Activated naive CD4-positive, alpha-beta T cell treated with anti-CD3 and anti-CD28 coated beads, Interleukin-2, amount 50 U/mL, for 24 hours (primary cell): ENCODE measurements at regions not wholly inside any gene's neighbourhood (a gene's known extent, or its start where the extent isn't known, plus 50 kb on each side); places are given as distances from the start of the nearest gene placed in this dataset.

Experiments
- H3K27ac Mint-ChIP-seq: one replicate; pipeline ENCODE4 v1.8.0; 2021; ENCODE audit warnings: mild to moderate bottlenecking, mixed read lengths
- H3K27me3 Mint-ChIP-seq: one replicate; pipeline ENCODE4 v1.8.0; 2021; ENCODE audit warnings: mixed read lengths
- H3K36me3 Mint-ChIP-seq: one replicate; pipeline ENCODE4 v1.8.0; 2021; ENCODE audit warnings: mixed read lengths
- H3K4me1 Mint-ChIP-seq: one replicate; pipeline ENCODE4 v1.8.0; 2021; ENCODE audit warnings: mixed read lengths
- H3K4me3 Mint-ChIP-seq: one replicate; pipeline ENCODE4 v1.8.0; 2021; ENCODE audit warnings: mild to moderate bottlenecking, mixed read lengths
- H3K9me3 Mint-ChIP-seq: one replicate; pipeline ENCODE4 v1.8.0; 2021; ENCODE audit warnings: mixed read lengths

DNA sequence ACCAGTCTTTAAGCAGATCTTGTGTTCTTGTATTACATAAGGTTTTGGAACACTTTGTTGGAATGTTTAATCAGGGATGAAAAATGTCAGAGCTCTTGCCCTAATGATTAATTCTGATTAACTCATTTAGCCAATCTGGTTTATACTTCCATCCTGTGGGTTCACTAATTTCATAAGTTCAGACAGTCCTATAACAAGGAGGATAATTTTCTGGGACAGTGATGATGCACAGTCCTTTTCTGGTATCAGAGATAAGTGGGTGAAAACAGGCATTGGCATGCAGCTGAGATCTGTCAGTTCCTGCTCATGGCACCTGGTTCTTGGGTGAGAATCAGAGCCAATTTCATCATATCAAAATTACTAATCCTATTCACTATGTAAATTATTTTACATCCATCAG, 125.0 kb upstream of the LAMA2 start:
- Mint-ChIP-seq H3K4me3 (no peak overlapping the region), H3K27ac (no peak overlapping the region), H3K36me3 (no peaks in the 10 kb centered on the region), H3K27me3 (peaks cover 7% of the 10 kb centered on the region), H3K9me3 (no peaks in the 10 kb centered on the region), H3K4me1 (no peaks in the 10 kb centered on the region)

DNA sequence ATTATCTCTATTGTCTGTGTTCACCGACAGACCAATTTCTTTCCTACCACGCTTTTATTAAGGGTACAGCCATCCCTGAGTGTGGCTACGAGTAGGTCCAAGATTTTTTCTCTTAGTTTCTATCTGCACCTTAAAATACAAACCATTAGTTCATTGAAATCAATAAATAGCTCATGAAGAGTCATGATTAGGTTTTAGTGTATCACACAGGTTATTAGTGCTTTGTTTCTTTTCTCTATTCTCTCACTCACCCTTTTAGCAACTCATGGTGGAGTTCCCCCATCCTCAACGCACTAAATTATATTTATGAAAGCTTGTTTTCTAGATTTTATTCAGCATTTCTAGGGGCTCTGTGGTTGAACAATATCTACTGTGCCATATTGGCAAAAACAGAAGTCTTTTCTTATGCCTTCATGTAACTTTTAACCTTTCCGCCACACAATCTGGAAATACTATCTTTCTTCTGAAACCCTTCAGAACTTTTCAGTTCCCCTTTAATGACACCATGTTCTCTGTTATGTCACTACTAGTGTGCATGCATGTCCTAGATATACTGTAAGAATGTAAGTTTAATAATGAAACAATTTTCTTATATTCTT, 128.2 kb upstream of the LAMA2 start:
- Mint-ChIP-seq H3K27ac (no peak overlapping the region), H3K9me3 (no peaks in the 10 kb centered on the region), H3K4me3 (no peak overlapping the region), H3K36me3 (no peaks in the 10 kb centered on the region), H3K27me3 (peaks cover 4% of the 10 kb centered on the region), H3K4me1 (no peaks in the 10 kb centered on the region)

DNA sequence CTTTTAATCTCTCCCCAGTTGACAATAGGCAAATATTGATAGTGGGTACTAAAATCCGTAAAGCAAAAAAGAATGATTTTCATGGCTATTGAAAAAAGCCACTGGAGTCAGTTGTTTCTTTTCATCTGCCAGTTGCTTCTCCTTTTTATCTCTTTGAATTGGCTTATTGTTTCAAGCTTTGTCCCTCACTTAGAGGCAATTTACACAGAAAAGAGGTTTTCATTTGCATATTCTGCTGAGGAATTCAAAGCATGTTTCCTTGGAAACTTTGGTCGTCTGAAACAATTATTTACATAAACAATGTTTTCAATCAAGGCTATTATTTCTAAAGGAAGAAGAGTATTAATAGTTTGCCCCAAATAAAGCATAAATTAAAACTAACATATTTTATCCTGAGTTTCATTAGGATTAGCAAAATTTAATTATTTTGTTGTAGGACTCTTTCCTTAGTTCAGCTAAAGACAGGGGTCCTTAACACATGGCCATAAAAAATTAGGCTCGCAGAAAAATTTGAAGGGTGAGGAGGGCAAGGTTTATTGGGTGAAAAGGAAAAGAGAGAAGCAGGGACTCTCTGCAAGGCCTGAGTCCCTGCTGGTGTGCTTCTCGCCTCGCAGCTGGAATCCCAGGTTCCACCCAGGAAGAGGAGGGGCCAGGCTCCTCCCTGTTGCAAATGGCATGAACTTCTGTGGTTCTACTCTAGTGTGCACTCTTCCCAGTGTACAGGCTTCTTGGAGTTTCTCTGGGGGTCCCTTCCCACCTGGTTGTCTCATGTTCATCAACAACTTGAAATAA, 138.8 kb upstream of the LAMA2 start:
- Mint-ChIP-seq H3K27ac (no peak overlapping the region), H3K4me3 (no peak overlapping the region), H3K27me3 (peaks cover 4% of the 10 kb centered on the region), H3K9me3 (no peaks in the 10 kb centered on the region), H3K36me3 (no peaks in the 10 kb centered on the region), H3K4me1 (no peaks in the 10 kb centered on the region)

DNA sequence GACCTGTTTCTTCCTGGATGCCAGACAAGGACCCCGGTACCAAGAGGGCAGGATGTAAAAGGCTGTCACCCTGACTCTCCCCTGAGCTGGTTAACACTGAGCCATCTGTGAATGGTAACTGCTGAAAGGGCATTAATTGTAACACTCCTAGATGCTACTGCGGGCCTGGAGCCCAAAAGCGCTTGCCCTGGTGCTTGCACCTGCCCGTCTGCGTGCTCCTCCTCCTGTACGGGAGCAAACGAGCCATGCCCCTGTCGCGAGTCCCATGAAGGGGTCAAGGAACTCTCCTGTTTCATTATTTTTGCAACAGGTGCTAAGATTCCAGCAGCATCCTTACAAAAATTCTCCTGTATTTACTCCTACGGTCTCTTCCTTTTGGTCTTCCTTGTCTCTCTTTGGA, 140.0 kb upstream of the LAMA2 start:
- H3K27ac Mint-ChIP-seq = no peak overlapping the region
- no peaks in the 10 kb centered on the region for H3K9me3 Mint-ChIP-seq
- no peaks in the 10 kb centered on the region for H3K4me1 Mint-ChIP-seq
- H3K4me3 Mint-ChIP-seq = no peak overlapping the region
- no peaks in the 10 kb centered on the region for H3K36me3 Mint-ChIP-seq
- peaks cover 3% of the 10 kb centered on the region for H3K27me3 Mint-ChIP-seq

DNA sequence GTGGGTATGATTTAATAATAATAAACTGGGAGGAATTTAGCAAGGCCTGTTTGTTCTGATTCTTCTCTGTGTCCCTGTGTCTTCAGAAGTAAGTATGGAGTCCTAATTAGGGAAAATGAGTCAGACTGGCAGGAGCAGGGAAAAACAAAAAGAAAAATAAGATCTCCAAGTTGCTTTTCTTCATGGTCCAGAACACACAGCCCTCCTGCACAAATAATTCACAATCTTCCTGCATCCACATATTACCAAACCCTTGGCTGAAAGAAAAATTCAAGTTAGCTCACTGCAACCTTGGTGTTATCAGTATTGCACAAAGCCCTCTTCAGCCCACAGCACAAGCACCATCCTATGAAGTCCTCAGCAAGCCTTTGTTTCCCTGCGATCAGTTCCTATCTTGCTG, 142.0 kb upstream of the LAMA2 start:
- Mint-ChIP-seq H3K36me3 (no peaks in the 10 kb centered on the region), H3K27ac (no peak overlapping the region), H3K9me3 (no peaks in the 10 kb centered on the region), H3K4me1 (no peaks in the 10 kb centered on the region), H3K4me3 (no peak overlapping the region), H3K27me3 (no peaks in the 10 kb centered on the region)

DNA sequence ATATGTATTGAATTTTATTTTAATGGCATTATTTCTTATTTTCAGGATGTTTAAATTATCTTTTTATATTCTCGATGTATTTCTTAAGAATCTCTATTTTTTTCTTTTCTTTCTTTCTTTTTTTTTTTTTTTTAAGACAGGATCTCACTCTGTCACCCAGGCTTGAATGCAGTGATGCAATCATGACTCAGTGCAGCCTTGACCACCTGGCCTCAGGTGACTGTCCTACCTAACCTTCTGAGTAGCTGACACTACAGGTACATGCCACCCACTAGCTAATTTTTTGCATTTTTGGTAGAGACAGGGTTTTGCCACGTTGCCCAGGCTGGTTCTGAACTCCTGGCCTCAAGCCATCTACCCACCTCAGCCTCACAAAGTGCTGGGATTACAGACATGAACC, 143.8 kb upstream of the LAMA2 start:
- Mint-ChIP-seq H3K4me3 (no peak overlapping the region), H3K9me3 (no peaks in the 10 kb centered on the region), H3K4me1 (no peaks in the 10 kb centered on the region), H3K36me3 (no peaks in the 10 kb centered on the region), H3K27ac (no peak overlapping the region), H3K27me3 (peaks cover 2% of the 10 kb centered on the region)

DNA sequence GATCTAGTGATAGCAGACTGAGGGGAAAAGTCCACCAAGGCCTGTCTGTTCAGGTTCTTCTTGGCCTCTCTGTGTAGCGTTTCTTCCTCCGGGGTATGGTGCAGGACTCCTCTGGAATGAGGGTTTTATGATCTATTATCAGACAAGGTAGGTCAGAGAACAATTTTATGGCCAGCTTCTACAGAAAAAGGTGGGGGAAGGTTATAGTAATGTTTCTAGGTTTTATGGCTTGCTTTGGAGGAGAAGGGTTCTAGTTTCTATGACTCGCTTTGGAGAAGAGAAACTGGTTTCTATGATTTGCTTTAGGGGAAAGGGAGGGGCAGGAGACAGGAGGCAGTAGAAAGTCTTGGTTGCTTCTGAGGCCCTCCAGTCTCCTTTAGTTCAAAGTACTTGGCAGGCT, 144.8 kb upstream of the LAMA2 start:
- no peak overlapping the region for H3K4me3 Mint-ChIP-seq
- no peaks in the 10 kb centered on the region for H3K36me3 Mint-ChIP-seq
- H3K27me3 Mint-ChIP-seq = peaks cover 2% of the 10 kb centered on the region
- no peaks in the 10 kb centered on the region for H3K4me1 Mint-ChIP-seq
- H3K27ac Mint-ChIP-seq = no peak overlapping the region
- H3K9me3 Mint-ChIP-seq = no peaks in the 10 kb centered on the region

DNA sequence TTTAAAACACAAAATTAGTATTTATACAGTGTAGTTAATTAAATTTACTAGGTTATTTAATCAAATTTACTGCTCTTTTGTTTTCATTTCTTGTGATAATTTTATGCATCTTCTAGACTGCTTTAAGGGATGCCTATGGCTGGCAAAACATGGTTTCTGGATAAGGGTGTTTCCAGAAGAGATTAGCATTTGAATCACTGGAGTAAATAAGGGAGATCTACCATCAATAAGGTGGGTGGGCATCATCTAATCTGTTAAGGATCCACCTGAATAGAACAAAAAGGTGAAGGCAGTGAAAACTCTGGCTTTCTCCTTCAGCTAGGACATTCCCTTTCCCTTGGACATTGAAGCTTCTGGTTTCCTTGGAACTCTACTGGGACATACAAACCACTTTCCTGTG, 146.2 kb upstream of the LAMA2 start:
- H3K36me3 Mint-ChIP-seq = no peaks in the 10 kb centered on the region
- H3K27ac Mint-ChIP-seq = no peak overlapping the region
- H3K4me1 Mint-ChIP-seq = no peaks in the 10 kb centered on the region
- H3K4me3 Mint-ChIP-seq = no peak overlapping the region
- H3K27me3 Mint-ChIP-seq = peaks cover 4% of the 10 kb centered on the region
- no peaks in the 10 kb centered on the region for H3K9me3 Mint-ChIP-seq

DNA sequence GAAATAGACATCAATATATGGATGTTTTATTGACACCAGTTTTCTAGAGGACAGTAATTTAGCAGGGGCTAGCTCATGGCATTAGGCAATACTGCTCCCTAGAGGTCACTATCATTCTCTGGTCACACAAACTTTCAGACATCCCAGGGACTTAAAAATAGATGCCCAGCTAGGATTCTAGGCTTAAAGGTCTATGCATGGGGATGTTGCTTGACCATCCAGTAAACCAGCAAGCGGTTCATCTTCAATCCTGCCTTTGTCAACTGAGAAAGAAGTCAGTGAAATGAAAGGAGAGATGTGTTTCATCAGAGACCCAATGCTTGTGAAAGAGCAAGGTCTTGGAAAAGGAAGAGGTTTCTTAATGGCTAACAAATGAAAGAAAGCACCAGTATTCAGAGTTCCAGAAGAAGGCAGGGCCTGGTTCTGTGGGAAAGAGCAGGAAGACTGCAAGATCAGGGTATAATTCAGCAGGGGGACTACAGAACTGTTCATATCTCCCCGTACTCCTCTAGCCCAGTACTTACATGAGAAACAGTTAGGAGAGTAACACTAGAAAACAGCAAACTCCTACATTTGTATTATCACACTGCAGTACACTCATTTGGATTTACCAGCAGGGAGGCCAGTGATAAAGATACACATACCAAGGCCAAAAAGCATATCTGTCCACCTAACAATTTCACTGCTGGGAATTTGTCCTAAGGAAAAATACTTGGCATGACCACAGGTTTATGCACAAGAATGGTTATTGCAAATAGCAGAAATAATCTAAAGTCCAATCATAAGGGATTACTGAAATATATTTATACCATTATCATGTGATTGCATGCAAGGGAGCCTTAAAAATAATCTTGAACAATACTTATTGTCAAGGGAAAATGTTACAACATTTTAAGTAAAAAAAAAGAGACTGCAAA, 151.4 kb upstream of the LAMA2 start:
- Mint-ChIP-seq H3K36me3 (no peaks in the 10 kb centered on the region), H3K4me1 (no peaks in the 10 kb centered on the region), H3K9me3 (no peaks in the 10 kb centered on the region), H3K27me3 (peaks cover 14% of the 10 kb centered on the region), H3K27ac (no peak overlapping the region), H3K4me3 (no peak overlapping the region)

DNA sequence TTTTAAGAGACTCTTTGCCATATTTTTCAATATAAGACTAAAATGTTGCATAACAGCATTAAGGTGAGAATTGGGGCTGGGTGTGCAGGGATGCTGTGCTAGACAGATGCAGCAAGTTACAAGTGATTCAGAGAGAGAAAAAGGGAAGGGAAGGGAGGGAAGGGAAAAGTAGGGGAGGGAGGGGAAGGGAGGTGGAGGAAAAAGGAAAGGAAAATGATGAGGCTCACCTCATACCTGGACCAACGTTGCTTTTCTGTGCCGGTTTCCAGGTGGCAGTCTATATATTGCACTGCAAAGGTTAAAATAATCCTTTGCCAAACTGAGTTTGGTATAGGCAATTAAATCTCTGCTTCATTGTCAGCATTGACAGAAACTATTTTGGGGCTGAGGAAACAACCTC, 155.4 kb upstream of the LAMA2 start:
- H3K36me3 Mint-ChIP-seq = no peaks in the 10 kb centered on the region
- peaks cover 4% of the 10 kb centered on the region for H3K4me1 Mint-ChIP-seq
- H3K9me3 Mint-ChIP-seq = no peaks in the 10 kb centered on the region
- no peak overlapping the region for H3K4me3 Mint-ChIP-seq
- H3K27ac Mint-ChIP-seq = no peak overlapping the region
- peaks cover 24% of the 10 kb centered on the region for H3K27me3 Mint-ChIP-seq

DNA sequence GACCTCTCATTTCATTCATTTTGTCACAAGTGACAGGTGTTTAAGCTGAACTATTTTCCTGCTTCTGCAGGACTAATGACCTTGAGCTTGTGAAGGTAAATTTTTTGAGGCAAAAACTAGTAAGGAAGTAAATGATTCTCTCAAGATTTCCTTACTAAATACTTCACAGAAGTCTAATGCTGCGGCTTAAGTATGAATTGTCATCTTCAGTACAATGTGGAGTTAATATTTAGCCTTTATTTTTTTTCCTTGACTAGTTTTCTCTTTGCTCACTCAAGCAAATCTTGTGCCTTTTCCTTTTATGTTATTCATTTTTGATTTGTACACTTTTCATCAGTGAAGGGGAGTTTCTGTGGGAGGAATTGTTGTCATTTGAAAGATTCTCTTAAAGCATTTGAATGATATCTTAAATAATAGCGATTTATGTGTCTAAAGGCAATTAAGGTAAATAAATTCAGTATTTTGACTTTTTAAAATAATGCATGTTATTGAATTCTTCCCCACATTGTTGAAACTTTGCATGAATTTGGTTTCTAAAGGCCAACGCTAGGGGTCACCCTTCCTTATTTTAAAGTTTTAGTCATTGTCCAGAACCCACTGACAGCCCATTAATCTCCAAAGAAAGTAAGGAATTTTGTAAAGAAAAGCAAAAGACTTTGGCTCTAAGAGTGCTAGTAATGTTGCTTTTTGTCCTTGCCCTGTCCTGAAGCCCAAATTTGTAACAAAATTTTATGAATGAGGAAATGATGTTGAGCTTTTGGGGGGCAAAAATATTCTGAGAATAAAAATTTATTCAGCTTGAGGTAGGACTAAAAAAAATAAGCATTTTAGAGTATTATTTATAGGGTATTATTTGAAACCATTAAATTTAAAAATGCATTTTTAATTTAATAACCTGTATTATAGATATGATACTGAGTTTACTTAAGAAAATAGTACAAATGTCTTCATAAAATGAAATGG, 157.4 kb upstream of the LAMA2 start:
- no peak overlapping the region for H3K27ac Mint-ChIP-seq
- no peaks in the 10 kb centered on the region for H3K9me3 Mint-ChIP-seq
- H3K4me3 Mint-ChIP-seq = no peak overlapping the region
- H3K4me1 Mint-ChIP-seq = peaks cover 4% of the 10 kb centered on the region
- peaks cover 24% of the 10 kb centered on the region for H3K27me3 Mint-ChIP-seq
- H3K36me3 Mint-ChIP-seq = no peaks in the 10 kb centered on the region

DNA sequence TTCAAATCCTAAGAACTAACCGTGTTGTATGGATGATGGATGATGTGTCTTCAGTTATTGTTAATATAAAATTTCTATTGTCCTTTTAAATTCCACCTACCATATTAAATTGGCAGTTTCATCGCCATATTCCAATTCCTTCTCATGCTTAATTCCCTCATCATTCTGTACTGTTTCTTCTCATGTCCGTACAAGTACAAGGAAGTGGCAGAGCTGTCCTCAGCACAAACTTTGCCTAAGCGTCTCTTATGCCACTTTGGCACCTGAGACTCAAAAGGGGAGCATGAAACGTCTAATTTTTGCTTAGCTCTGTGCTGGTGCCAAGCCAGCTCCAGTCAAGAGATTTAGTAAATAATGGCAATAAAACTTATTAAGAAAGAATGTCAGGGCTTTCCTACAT, 158.2 kb upstream of the LAMA2 start:
- Mint-ChIP-seq H3K4me1 (peaks cover 4% of the 10 kb centered on the region), H3K4me3 (no peak overlapping the region), H3K27ac (no peak overlapping the region), H3K9me3 (no peaks in the 10 kb centered on the region), H3K36me3 (no peaks in the 10 kb centered on the region), H3K27me3 (peaks cover 24% of the 10 kb centered on the region)

DNA sequence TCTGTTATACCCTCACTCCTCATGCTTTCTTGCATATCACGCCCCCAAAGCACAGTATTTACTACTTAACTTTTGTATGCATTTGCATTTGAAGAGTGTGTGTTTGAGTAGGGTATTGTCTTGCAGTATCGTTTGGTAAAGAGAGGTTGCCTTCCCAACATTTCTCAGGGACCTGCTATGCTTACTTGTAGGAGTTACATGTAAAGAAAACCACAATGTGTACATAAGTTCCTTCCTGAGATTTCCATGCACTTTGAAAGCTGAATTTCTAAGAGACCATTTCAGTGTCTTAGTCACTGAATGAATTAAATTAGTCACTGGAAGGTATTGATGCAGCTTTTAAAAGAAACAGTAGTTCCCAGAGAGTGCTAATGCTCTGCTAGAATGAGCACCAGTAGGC, 159.3 kb upstream of the LAMA2 start:
- H3K9me3 Mint-ChIP-seq = no peaks in the 10 kb centered on the region
- peaks cover 20% of the 10 kb centered on the region for H3K27me3 Mint-ChIP-seq
- peaks cover 4% of the 10 kb centered on the region for H3K4me1 Mint-ChIP-seq
- no peaks in the 10 kb centered on the region for H3K36me3 Mint-ChIP-seq
- H3K27ac Mint-ChIP-seq = peak overlapping the region; percentile 52
- H3K4me3 Mint-ChIP-seq = no peak overlapping the region

DNA sequence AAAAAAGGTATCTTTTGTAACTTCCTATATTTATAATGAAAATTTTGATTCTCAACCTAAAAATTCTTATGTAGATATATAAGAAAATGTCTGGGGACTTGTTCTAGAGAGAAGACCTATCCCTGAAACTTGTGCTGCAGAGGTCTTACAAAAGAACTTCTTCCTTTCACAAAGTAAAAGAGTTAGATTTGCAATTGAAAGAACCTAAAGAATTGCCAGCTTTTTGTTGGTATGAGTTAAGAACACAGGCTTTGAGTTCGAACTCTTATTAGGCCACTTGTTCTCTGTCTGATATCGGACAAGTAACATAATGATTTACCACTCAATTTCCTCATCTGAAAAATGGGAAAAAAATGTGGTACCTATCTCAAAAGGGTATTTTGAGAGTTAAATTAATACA, 162.0 kb upstream of the LAMA2 start:
- Mint-ChIP-seq H3K4me1 (peaks cover 4% of the 10 kb centered on the region), H3K27ac (no peak overlapping the region), H3K4me3 (no peak overlapping the region), H3K36me3 (no peaks in the 10 kb centered on the region), H3K27me3 (peaks cover 25% of the 10 kb centered on the region), H3K9me3 (no peaks in the 10 kb centered on the region)

DNA sequence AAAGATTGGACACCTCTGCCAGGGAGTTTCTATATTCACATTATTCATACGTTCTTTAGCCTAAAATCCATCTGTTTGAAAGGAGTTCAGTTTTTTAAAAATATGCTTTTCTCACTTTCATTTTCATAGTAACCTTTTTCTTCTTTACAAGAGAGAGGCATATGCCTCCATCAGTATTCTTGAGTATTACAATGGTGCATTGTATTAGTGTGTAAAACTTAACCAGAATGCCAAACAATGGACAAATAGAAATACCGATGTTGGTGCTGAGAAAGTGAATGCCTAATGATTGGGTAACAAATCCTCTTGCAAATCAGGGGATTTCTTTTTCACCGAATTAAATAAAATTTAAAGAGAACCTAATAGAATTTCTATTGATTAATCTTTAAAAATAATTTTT, 163.2 kb upstream of the LAMA2 start:
- Mint-ChIP-seq H3K4me3 (no peak overlapping the region), H3K36me3 (no peaks in the 10 kb centered on the region), H3K27ac (no peak overlapping the region), H3K4me1 (peaks cover 4% of the 10 kb centered on the region), H3K9me3 (no peaks in the 10 kb centered on the region), H3K27me3 (peaks cover 26% of the 10 kb centered on the region)
